ENCODE measurements at regions not wholly inside any gene's neighbourhood (a gene's known extent, or its start where the extent isn't known, plus 50 kb on each side); places are given as distances from the start of the nearest gene placed in this dataset.

GRCh38 chr2:187126247-187127005, 277.5 kb upstream of the ZSWIM2 start:
- H3K27ac ChIP-seq = no peak overlapping the region
- H3K36me3 ChIP-seq = no peaks in the 10 kb centered on the region
- 77 to 79% methylated on average over 5 of the region's 5 CpGs for WGBS, 2 donors
- no peak for TF ChIP-seq CTCF (IDR thresholded peaks at IDR 0.05)
- DNase-seq (no peak), ATAC-seq (no peak)
- H3K4me3 ChIP-seq = no peak overlapping the region
- H3K9me3 ChIP-seq = no peaks in the 10 kb centered on the region
- intact Hi-C loops (cut with DNase I) = no loop called here
- peaks cover 0 to 4% (median 0%) of the 10 kb centered on the region in 9 donors for H3K4me1 ChIP-seq
- H3K27me3 ChIP-seq = no peaks in the 10 kb centered on the region

- Histone ChIP-seq H3K27ac (no peak overlapping the region), H3K9me3 (no peaks in the 10 kb centered on the region), H3K27me3 (no peaks in the 10 kb centered on the region), H3K36me3 (no peaks in the 10 kb centered on the region), H3K4me1 (peaks cover 0 to 4% (median 0%) of the 10 kb centered on the region in 9 donors), H3K4me3 (no peak overlapping the region)
- DNase-seq = no peak
- no peak for ATAC-seq
- intact Hi-C loops (cut with DNase I) = no loop called here
- no peak for TF ChIP-seq CTCF (IDR thresholded peaks at IDR 0.05)
Observed at GRCh38 chr2:187125318-187125717, 276.3 kb upstream of the ZSWIM2 start.

GRCh38 chr2:187124529-187124928, 275.6 kb upstream of the ZSWIM2 start:
- Histone ChIP-seq H3K9me3 (no peaks in the 10 kb centered on the region), H3K4me1 (peaks cover 0 to 4% (median 0%) of the 10 kb centered on the region in 9 donors), H3K27ac (no peak overlapping the region), H3K27me3 (no peaks in the 10 kb centered on the region), H3K4me3 (no peak overlapping the region), H3K36me3 (no peaks in the 10 kb centered on the region)
- intact Hi-C loops (cut with DNase I) = no loop called here
- TF ChIP-seq CTCF (IDR thresholded peaks at IDR 0.05) = no peak
- 52 to 56% methylated on average over 3 of the region's 3 CpGs for WGBS, 2 donors
- ATAC-seq (peak in 3 of 8 donors; percentile 12 to 71 (median 47)), DNase-seq (no peak)

- DNase-seq = no peak
- no peak for TF ChIP-seq CTCF (IDR thresholded peaks at IDR 0.05)
- 73 to 78% methylated on average over 10 of the region's 10 CpGs for WGBS, 2 donors
Observed at GRCh38 chr2:187118331-187119099, 269.5 kb upstream of the ZSWIM2 start.

More at GRCh38 chr2:187118331-187119099, 269.5 kb upstream of the ZSWIM2 start:
- intact Hi-C loops (cut with DNase I) = no loop called here
- ATAC-seq = no peak
- H3K27me3 ChIP-seq = no peaks in the 10 kb centered on the region
- H3K27ac ChIP-seq = no peak overlapping the region
- peaks cover 0 to 6% (median 0%) of the 10 kb centered on the region in 9 donors for H3K4me1 ChIP-seq
- no peak overlapping the region for H3K4me3 ChIP-seq
- no peaks in the 10 kb centered on the region for H3K9me3 ChIP-seq
- no peaks in the 10 kb centered on the region for H3K36me3 ChIP-seq
